ENCODE measurements at regions not wholly inside any gene's neighbourhood (a gene's known extent, or its start where the extent isn't known, plus 50 kb on each side); places are given as distances from the start of the nearest gene placed in this dataset.

DNA sequence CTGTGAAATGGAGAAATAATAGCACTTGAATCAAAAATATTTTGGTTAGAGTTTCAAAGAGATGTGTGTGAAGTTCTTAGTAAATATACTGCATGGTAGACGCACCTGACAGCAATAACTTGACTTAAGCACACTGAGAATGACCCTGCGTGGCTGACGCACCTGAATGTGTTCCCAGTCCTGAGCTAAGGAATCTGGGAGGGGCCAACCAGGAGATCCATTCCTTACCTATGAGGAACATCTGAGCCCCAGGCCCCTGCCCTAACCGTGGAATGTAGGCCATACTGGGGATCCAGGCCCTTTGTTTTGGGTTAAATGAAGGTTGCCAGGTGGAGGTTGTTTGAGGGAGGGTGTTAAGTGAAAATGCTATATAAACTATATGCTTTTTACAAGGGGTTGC, 284.4 kb downstream of the RBM43 start:
- TF ChIP-seq, protein P1, sequence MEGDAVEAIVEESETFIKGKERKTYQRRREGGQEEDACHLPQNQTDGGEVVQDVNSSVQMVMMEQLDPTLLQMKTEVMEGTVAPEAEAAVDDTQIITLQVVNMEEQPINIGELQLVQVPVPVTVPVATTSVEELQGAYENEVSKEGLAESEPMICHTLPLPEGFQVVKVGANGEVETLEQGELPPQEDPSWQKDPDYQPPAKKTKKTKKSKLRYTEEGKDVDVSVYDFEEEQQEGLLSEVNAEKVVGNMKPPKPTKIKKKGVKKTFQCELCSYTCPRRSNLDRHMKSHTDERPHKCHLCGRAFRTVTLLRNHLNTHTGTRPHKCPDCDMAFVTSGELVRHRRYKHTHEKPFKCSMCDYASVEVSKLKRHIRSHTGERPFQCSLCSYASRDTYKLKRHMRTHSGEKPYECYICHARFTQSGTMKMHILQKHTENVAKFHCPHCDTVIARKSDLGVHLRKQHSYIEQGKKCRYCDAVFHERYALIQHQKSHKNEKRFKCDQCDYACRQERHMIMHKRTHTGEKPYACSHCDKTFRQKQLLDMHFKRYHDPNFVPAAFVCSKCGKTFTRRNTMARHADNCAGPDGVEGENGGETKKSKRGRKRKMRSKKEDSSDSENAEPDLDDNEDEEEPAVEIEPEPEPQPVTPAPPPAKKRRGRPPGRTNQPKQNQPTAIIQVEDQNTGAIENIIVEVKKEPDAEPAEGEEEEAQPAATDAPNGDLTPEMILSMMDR (IDR thresholded peaks at IDR 0.05), result no peak
- TF ChIP-seq POLR2A (IDR thresholded peaks at IDR 0.05), result no peak
